H1 (cell line): ENCODE measurements at regions not wholly inside any gene's neighbourhood (a gene's known extent, or its start where the extent isn't known, plus 50 kb on each side); places are given as distances from the start of the nearest gene placed in this dataset.

Source experiments
- BCL11A ChIP-seq, 2 experiments: IDR thresholded peaks; one replicate each; pipeline ENCODE4 v1.6.1; 2011; ENCODE audit warnings: low read depth in 2 of 2, low read length in 2 of 2, mild to moderate bottlenecking in 2 of 2
- JUN ChIP-seq: IDR thresholded peaks from 2 replicates; pipeline ENCODE4 v1.6.1; 2011; ENCODE audit warnings: low read depth, mild to moderate bottlenecking, improper control_type of control experiment, low read length
- KDM4A ChIP-seq: IDR thresholded peaks from one replicate; pipeline ENCODE4 v1.7.1; 2012; ENCODE audit warnings: low read depth, mild to moderate bottlenecking, moderate library complexity, low read length, inconsistent platforms; ENCODE audit not compliant: severe bottlenecking
- SUZ12 ChIP-seq: fragments of 200-600 bp; sonication (generic); IDR thresholded peaks from 2 replicates; pipeline ENCODE4 v1.6.1; 2012; ENCODE audit warnings: mild to moderate bottlenecking, inconsistent platforms, low read length, moderate library complexity, mixed read lengths
- TAF1 ChIP-seq: IDR thresholded peaks from 2 replicates; pipeline ENCODE4 v1.6.1; 2011; ENCODE audit warnings: mild to moderate bottlenecking, low read depth, low read length
- YY1 ChIP-seq: IDR thresholded peaks from 2 replicates; pipeline ENCODE4 v1.6.1; 2011; ENCODE audit warnings: low read depth, mild to moderate bottlenecking, low read length
- TF ChIP-seq, protein P1 (sequence below): fragments of 300-600 bp; sonication (generic); IDR thresholded peaks from 2 replicates; pipeline ENCODE4 v1.7.1; 2012; ENCODE audit warnings: low read length, moderate library complexity, mild to moderate bottlenecking, inconsistent platforms; ENCODE audit not compliant: insufficient replicate concordance

DNA sequence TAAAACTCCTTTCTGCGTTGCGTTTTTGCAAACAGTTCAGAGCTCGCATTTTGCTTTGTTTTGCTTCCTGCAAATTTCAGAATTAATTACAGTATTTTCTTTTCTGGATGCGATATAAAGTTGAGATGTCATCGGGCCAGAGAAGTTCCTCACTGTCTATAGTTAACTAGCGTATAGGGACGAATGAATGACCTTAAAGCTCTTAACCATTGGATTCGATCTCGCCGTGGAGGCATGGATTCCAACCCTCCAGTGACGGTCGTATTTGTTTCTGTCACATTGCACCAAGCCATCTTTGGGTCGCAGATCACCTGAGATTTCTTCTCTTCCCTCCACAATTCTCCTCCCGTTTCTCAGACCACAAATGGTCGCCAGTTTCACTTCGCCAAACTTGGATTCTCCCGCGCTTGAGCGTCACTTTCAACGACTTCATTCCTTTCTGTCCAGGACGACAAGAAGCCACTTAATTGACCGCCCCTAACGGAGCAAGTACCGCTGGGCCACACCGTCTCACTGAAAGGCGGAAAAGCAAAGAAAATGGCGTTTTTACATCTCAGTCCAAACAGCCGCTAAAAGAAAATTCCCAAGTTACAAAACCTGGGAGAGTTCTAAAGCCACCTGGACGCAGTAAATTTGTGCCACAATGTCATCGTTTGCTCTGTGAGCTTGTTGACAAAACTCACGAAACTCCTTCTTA is 85.3 kb upstream of the ZNF184 start (continued):
- TF ChIP-seq, protein P1, sequence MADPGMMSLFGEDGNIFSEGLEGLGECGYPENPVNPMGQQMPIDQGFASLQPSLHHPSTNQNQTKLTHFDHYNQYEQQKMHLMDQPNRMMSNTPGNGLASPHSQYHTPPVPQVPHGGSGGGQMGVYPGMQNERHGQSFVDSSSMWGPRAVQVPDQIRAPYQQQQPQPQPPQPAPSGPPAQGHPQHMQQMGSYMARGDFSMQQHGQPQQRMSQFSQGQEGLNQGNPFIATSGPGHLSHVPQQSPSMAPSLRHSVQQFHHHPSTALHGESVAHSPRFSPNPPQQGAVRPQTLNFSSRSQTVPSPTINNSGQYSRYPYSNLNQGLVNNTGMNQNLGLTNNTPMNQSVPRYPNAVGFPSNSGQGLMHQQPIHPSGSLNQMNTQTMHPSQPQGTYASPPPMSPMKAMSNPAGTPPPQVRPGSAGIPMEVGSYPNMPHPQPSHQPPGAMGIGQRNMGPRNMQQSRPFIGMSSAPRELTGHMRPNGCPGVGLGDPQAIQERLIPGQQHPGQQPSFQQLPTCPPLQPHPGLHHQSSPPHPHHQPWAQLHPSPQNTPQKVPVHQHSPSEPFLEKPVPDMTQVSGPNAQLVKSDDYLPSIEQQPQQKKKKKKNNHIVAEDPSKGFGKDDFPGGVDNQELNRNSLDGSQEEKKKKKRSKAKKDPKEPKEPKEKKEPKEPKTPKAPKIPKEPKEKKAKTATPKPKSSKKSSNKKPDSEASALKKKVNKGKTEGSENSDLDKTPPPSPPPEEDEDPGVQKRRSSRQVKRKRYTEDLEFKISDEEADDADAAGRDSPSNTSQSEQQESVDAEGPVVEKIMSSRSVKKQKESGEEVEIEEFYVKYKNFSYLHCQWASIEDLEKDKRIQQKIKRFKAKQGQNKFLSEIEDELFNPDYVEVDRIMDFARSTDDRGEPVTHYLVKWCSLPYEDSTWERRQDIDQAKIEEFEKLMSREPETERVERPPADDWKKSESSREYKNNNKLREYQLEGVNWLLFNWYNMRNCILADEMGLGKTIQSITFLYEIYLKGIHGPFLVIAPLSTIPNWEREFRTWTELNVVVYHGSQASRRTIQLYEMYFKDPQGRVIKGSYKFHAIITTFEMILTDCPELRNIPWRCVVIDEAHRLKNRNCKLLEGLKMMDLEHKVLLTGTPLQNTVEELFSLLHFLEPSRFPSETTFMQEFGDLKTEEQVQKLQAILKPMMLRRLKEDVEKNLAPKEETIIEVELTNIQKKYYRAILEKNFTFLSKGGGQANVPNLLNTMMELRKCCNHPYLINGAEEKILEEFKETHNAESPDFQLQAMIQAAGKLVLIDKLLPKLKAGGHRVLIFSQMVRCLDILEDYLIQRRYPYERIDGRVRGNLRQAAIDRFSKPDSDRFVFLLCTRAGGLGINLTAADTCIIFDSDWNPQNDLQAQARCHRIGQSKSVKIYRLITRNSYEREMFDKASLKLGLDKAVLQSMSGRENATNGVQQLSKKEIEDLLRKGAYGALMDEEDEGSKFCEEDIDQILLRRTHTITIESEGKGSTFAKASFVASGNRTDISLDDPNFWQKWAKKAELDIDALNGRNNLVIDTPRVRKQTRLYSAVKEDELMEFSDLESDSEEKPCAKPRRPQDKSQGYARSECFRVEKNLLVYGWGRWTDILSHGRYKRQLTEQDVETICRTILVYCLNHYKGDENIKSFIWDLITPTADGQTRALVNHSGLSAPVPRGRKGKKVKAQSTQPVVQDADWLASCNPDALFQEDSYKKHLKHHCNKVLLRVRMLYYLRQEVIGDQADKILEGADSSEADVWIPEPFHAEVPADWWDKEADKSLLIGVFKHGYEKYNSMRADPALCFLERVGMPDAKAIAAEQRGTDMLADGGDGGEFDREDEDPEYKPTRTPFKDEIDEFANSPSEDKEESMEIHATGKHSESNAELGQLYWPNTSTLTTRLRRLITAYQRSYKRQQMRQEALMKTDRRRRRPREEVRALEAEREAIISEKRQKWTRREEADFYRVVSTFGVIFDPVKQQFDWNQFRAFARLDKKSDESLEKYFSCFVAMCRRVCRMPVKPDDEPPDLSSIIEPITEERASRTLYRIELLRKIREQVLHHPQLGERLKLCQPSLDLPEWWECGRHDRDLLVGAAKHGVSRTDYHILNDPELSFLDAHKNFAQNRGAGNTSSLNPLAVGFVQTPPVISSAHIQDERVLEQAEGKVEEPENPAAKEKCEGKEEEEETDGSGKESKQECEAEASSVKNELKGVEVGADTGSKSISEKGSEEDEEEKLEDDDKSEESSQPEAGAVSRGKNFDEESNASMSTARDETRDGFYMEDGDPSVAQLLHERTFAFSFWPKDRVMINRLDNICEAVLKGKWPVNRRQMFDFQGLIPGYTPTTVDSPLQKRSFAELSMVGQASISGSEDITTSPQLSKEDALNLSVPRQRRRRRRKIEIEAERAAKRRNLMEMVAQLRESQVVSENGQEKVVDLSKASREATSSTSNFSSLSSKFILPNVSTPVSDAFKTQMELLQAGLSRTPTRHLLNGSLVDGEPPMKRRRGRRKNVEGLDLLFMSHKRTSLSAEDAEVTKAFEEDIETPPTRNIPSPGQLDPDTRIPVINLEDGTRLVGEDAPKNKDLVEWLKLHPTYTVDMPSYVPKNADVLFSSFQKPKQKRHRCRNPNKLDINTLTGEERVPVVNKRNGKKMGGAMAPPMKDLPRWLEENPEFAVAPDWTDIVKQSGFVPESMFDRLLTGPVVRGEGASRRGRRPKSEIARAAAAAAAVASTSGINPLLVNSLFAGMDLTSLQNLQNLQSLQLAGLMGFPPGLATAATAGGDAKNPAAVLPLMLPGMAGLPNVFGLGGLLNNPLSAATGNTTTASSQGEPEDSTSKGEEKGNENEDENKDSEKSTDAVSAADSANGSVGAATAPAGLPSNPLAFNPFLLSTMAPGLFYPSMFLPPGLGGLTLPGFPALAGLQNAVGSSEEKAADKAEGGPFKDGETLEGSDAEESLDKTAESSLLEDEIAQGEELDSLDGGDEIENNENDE = no peak
- peak; percentile 60; the same call in 1 of the 2 replicates for TF ChIP-seq YY1
- no peak for TF ChIP-seq BCL11A (IDR thresholded peaks at IDR 0.05; ENCODE audit: low read depth in 2 of 2, low read length in 2 of 2)
- no peak for TF ChIP-seq TAF1
- peak; percentile 30 for TF ChIP-seq KDM4A
- peak; percentile 36; the same call in 1 of the 2 replicates for TF ChIP-seq SUZ12
- TF ChIP-seq JUN = no peak
